PC-9 (cell line): ENCODE measurements at regions not wholly inside any gene's neighbourhood (a gene's known extent, or its start where the extent isn't known, plus 50 kb on each side); places are given as distances from the start of the nearest gene placed in this dataset.

Experiments
- CTCF ChIP-seq: fragments of 200-600 bp; sonication (generic); conservative IDR thresholded peaks from 2 replicates; pipeline ENCODE4 v1.6.1; 2017; ENCODE audit warnings: mixed run types, antibody characterized with exemption, mild to moderate bottlenecking, moderate library complexity
- EZH2 ChIP-seq: fragments of 200-600 bp; sonication (generic); IDR thresholded peaks from 2 replicates; pipeline ENCODE4 v1.8.0; 2017; ENCODE audit warnings: antibody characterized with exemption, low read depth

DNA sequence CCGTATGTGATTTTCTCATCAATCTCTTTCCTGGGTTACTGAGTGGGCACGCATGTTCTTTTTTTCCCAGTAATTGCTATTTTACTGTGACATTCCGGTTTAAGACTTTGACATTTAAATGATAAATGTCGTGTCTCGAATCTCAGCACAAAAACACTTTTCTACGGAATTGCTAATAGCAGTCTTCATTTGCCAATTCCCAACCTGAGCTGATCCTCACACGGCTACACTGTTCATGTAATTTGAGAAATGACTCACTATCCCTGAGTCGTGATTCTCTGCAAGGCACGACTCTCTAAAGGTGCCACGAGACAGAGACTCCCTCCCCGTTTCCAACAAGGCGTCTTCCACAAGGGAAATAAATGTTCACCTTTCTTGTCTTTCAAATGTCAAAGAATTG lies 88.7 kb upstream of the USP29 start:
- TF ChIP-seq CTCF (no peak), EZH2 (no peak)
